K562 (cell line): ENCODE measurements at regions not wholly inside any gene's neighbourhood (a gene's known extent, or its start where the extent isn't known, plus 50 kb on each side); places are given as distances from the start of the nearest gene placed in this dataset.

Experiments
- ARHGAP35 ChIP-seq: fragments of 450-650 bp; IDR thresholded peaks from 2 replicates; pipeline ENCODE4 v1.6.1; 2018; ENCODE audit not compliant: partially characterized antibody
- BCLAF1 ChIP-seq, 2 experiments: fragments of 450-650 bp in 1 of 2; IDR thresholded peaks; 2 replicates each; pipeline ENCODE4 v1.6.1; 2011 to 2017; ENCODE audit warnings: low read depth in 2 of 2, antibody characterized with exemption in 1 of 2, borderline replicate concordance in 1 of 2, low read length in 1 of 2, mild to moderate bottlenecking in 1 of 2, mixed read lengths in 1 of 2; ENCODE audit not compliant: control insufficient read depth in 1 of 2
- BRF1 ChIP-seq: IDR thresholded peaks from 3 replicates; pipeline ENCODE4 v1.6.1; 2011; ENCODE audit warnings: borderline replicate concordance, mild to moderate bottlenecking; ENCODE audit not compliant: insufficient read length; ENCODE audit errors: extremely low read depth
- MYC ChIP-seq, 2 experiments: fragments of 250-450 bp in 1 of 2; sonication (Bioruptor Pico) in 1 of 2; IDR thresholded peaks; 2 replicates each; pipeline versions ENCODE4 v1.5.1 to v1.6.1; 2012 to 2021; ENCODE audit warnings: low read depth in 2 of 2, borderline replicate concordance in 1 of 2, improper control_type of control experiment in 1 of 2, low read length in 1 of 2, mild to moderate bottlenecking in 1 of 2, moderate library complexity in 1 of 2
- NFE2 ChIP-seq: IDR thresholded peaks from 2 replicates; pipeline ENCODE4 v1.6.1; 2014; ENCODE audit warnings: antibody characterized with exemption, low read depth
- PKNOX1 ChIP-seq: fragments of 450-650 bp; IDR thresholded peaks from 2 replicates; pipeline ENCODE4 v1.6.1; 2016
- PML ChIP-seq: IDR thresholded peaks from 2 replicates; pipeline ENCODE4 v1.6.1; 2012; ENCODE audit warnings: low read length, inconsistent platforms
- PREB ChIP-seq: sonication (generic); formaldehyde crosslinking; IDR thresholded peaks from 2 replicates; pipeline ENCODE4 v1.8.1; 2023; ENCODE audit warnings: mild to moderate bottlenecking, missing genetic modification reagents
- SRF ChIP-seq, 2 experiments: fragments of 250-450, 450-650 bp in 1 of 2; sonication (Bioruptor Pico) in 1 of 2; sonication (generic) in 1 of 2; formaldehyde crosslinking; IDR thresholded peaks; 2 replicates each; pipeline versions ENCODE4 v1.5.0 to v1.5.1; 2020 to 2022; ENCODE audit warnings: mild to moderate bottlenecking in 1 of 2, missing genetic modification reagents in 1 of 2
- TAF1 ChIP-seq: IDR thresholded peaks from 2 replicates; pipeline ENCODE4 v1.6.1; 2011; ENCODE audit warnings: mild to moderate bottlenecking, low read length, moderate library complexity; ENCODE audit not compliant: insufficient read depth, control insufficient read depth, severe bottlenecking; ENCODE audit errors: extremely low read depth
- TCF7L2 ChIP-seq: fragments of 150-350 bp; IDR thresholded peaks from 2 replicates; pipeline ENCODE4 v1.6.1; 2016; ENCODE audit warnings: low read depth, mild to moderate bottlenecking, low read length, moderate library complexity
- UBTF ChIP-seq, 2 experiments: IDR thresholded peaks; 2 replicates each; pipeline ENCODE4 v1.6.1; 2012; ENCODE audit warnings: improper control_type of control experiment in 2 of 2, low read depth in 2 of 2, low read length in 2 of 2, borderline replicate concordance in 1 of 2
- ZNF253 ChIP-seq: fragments of 250-450 bp; sonication (Bioruptor Pico); conservative IDR thresholded peaks from 2 replicates; pipeline ENCODE4 v1.6.1; 2021; ENCODE audit warnings: mild to moderate bottlenecking
- ZNF592 ChIP-seq: fragments of 450-650 bp; IDR thresholded peaks from 2 replicates; pipeline ENCODE4 v1.6.1; 2017; ENCODE audit warnings: antibody characterized with exemption, mild to moderate bottlenecking

GRCh38 chr21:35395728-35396127, 346.6 kb upstream of the RUNX1 start (continued):
- TF ChIP-seq MYC (IDR thresholded peaks at IDR 0.05; ENCODE audit: low read depth, low read length) (no peak), MYC (CRISPR knock-in tag; IDR thresholded peaks at IDR 0.05; ENCODE audit: borderline replicate concordance, low read depth) (no peak), TCF7L2 (no peak), UBTF (IDR thresholded peaks at IDR 0.05; ENCODE audit: borderline replicate concordance in 1 of 2, low read depth in 2 of 2, low read length in 2 of 2) (no peak), ZNF592 (no peak), BCLAF1 (IDR thresholded peaks at IDR 0.05; ENCODE audit: borderline replicate concordance in 1 of 2, control insufficient read depth in 1 of 2, low read depth in 2 of 2, low read length in 1 of 2) (no peak), PML (no peak), PREB (CRISPR knock-in tag) (no peak), NFE2 (peak; percentile 65), ZNF253 (CRISPR knock-in tag) (no peak), ARHGAP35 (no peak), PKNOX1 (peak; percentile 92), SRF (CRISPR knock-in tag; IDR thresholded peaks at IDR 0.05) (no peak), TAF1 (no peak), BRF1 (no peak)
